SU-DHL-6 (cell line): ENCODE measurements at regions not wholly inside any gene's neighbourhood (a gene's known extent, or its start where the extent isn't known, plus 50 kb on each side); places are given as distances from the start of the nearest gene placed in this dataset.

Experiments used
- H2AFZ ChIP-seq: fragments of 200-600 bp; sonication (generic); 2 replicates; pipeline ENCODE4 v1.6.1; 2014; ENCODE audit warnings: low read depth, mild to moderate bottlenecking, moderate library complexity, mixed read lengths, antibody characterized with exemption, low read length; ENCODE audit not compliant: severe bottlenecking
- H3F3A ChIP-seq: fragments of 200-600 bp; shearing (Covaris generic); 2 replicates; pipeline ENCODE4 v1.6.0; 2016; ENCODE audit warnings: antibody characterized with exemption, mild to moderate bottlenecking; ENCODE audit not compliant: insufficient read depth
- H3K27ac ChIP-seq: fragments of 200-600 bp; sonication (generic); 2 replicates; pipeline ENCODE4 v1.5.1; 2016; ENCODE audit warnings: low read depth, mild to moderate bottlenecking, low read length, moderate library complexity, mixed read lengths
- H3K27me3 ChIP-seq: fragments of 200-600 bp; sonication (generic), shearing (Covaris generic); 2 replicates; pipeline ENCODE4 v1.6.0; 2014; ENCODE audit warnings: mild to moderate bottlenecking, low read length
- H3K36me3 ChIP-seq: fragments of 200-600 bp; sonication (generic); 2 replicates; pipeline ENCODE4 v1.6.1; 2014; ENCODE audit warnings: mild to moderate bottlenecking, low read length, mixed read lengths
- H3K4me2 ChIP-seq: fragments of 300-600, 200-600 bp; shearing (Covaris generic), sonication (generic); 2 replicates; pipeline ENCODE4 v1.6.0; 2014; ENCODE audit warnings: low read length, low read depth, mild to moderate bottlenecking; ENCODE audit not compliant: poor library complexity, severe bottlenecking
- H3K4me3 ChIP-seq: fragments of 200-600 bp; sonication (generic); 2 replicates; pipeline ENCODE4 v1.5.1; 2014; ENCODE audit warnings: antibody characterized with exemption, low read length, mild to moderate bottlenecking, mixed read lengths; ENCODE audit not compliant: insufficient read depth, poor library complexity, severe bottlenecking
- H3K79me2 ChIP-seq: fragments of 200-600 bp; sonication (generic); 2 replicates; pipeline ENCODE4 v1.6.1; 2014; ENCODE audit warnings: mild to moderate bottlenecking, low read length, moderate library complexity; ENCODE audit not compliant: insufficient read depth
- H3K9ac ChIP-seq: fragments of 200-600 bp; sonication (generic); 2 replicates; pipeline ENCODE4 v1.7.0; 2014; ENCODE audit warnings: mild to moderate bottlenecking, low read length
- H3K9me2 ChIP-seq: fragments of 200-600 bp; sonication (generic); replicated peaks from 2 replicates; pipeline ENCODE4 v1.6.1; 2014; ENCODE audit warnings: low read length; ENCODE audit not compliant: insufficient read depth
- H3K9me3 ChIP-seq: fragments of 200-600 bp; sonication (generic); 2 replicates; pipeline ENCODE4 v1.6.1; 2014; ENCODE audit warnings: low read length, mixed read lengths; ENCODE audit not compliant: insufficient read depth
- H4K20me1 ChIP-seq: fragments of 200-600 bp; sonication (generic); 2 replicates; pipeline ENCODE4 v1.6.1; 2014; ENCODE audit warnings: low read depth, mild to moderate bottlenecking, antibody characterized with exemption, low read length, moderate library complexity, mixed read lengths
- EZH2phosphoT487 ChIP-seq: fragments of 200-600 bp; sonication (generic), shearing (Covaris generic); conservative IDR thresholded peaks from 2 replicates; pipeline ENCODE4 v1.6.1; 2018; ENCODE audit warnings: mild to moderate bottlenecking, antibody characterized with exemption, low read length, moderate library complexity, mixed read lengths
- TF ChIP-seq, protein P1 (sequence below): fragments of 200-600 bp; sonication (generic); IDR thresholded peaks from one replicate; pipeline ENCODE4 v1.5.1; 2017; ENCODE audit warnings: antibody characterized with exemption, mild to moderate bottlenecking, low read length, moderate library complexity; ENCODE audit not compliant: insufficient read depth, poor library complexity, severe bottlenecking

DNA sequence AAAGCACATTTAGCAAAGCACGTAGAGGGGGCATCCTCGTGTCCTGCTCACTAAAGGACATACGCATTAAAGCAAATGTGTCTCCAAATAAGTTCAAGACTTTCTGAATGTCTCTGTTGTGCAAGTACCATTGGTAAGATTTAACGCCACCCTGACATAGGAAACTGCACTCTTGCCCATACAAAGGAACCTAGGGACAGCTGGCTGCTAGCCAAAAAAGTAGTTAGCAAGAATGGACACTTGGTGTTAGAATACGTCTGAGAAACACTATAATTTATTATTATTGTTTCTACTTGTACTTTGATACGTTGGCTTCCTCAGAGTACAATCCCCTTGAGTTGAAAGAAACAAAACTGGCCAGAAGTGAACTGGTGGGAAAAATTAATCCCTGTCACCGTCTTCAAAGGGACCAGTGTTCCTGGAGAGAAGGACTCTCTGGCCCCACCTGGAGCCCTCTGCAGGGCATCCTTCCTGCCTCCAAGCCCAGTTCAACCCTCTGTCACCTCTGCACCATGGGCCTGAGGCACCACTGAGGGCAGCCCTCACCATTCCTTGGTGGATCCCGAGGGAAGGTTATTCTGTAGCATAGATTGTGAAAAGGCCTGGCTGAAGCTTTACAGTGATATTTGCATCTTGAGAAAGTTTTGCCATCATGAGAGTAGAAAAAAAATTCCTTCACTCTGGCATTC lies 51.4 kb upstream of the APCDD1 start:
- Histone ChIP-seq H3K27ac (no peak overlapping the region), H4K20me1 (no peaks in the 10 kb centered on the region), H2AFZ (no peak overlapping the region), H3K27me3 (no peaks in the 10 kb centered on the region), H3K79me2 (no peaks in the 10 kb centered on the region), H3K4me2 (no peak overlapping the region), H3K36me3 (no peaks in the 10 kb centered on the region), H3K9ac (no peak overlapping the region), H3K9me3 (no peaks in the 10 kb centered on the region), H3F3A (no peaks in the 10 kb centered on the region), H3K9me2 (no peaks in the 10 kb centered on the region), H3K4me3 (no peak overlapping the region)
- TF ChIP-seq, protein P1, sequence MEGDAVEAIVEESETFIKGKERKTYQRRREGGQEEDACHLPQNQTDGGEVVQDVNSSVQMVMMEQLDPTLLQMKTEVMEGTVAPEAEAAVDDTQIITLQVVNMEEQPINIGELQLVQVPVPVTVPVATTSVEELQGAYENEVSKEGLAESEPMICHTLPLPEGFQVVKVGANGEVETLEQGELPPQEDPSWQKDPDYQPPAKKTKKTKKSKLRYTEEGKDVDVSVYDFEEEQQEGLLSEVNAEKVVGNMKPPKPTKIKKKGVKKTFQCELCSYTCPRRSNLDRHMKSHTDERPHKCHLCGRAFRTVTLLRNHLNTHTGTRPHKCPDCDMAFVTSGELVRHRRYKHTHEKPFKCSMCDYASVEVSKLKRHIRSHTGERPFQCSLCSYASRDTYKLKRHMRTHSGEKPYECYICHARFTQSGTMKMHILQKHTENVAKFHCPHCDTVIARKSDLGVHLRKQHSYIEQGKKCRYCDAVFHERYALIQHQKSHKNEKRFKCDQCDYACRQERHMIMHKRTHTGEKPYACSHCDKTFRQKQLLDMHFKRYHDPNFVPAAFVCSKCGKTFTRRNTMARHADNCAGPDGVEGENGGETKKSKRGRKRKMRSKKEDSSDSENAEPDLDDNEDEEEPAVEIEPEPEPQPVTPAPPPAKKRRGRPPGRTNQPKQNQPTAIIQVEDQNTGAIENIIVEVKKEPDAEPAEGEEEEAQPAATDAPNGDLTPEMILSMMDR: no peak
- TF ChIP-seq EZH2phosphoT487: no peak

DNA sequence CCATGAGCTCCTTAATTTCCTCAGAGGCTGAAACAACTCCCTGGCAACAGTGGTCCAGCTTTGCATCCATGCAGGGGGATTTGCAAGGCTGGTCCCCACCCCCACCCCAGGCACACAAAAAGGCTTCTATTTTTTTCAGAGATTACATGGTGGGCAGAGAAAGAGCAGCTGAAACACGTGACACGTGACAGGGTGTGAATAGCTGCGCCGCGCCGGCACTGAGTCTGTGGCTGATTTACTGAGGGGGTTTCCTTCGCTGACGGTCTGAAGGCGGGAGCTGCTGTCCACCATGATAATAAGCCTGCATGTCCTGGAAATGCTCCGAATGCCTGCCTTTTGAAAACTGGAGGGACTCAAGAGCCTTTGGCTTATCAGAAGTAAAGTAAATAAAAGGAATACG lies 50.7 kb upstream of the APCDD1 start:
- Histone ChIP-seq H3K27ac (no peak overlapping the region), H3K4me2 (no peak overlapping the region), H3F3A (no peaks in the 10 kb centered on the region), H3K9me3 (no peaks in the 10 kb centered on the region), H3K79me2 (no peaks in the 10 kb centered on the region), H3K4me3 (no peak overlapping the region), H3K9ac (no peak overlapping the region), H3K36me3 (no peaks in the 10 kb centered on the region), H3K27me3 (no peaks in the 10 kb centered on the region), H2AFZ (no peak overlapping the region), H4K20me1 (no peaks in the 10 kb centered on the region), H3K9me2 (no peaks in the 10 kb centered on the region)
- TF ChIP-seq EZH2phosphoT487: no peak
- TF ChIP-seq, protein P1: no peak

DNA sequence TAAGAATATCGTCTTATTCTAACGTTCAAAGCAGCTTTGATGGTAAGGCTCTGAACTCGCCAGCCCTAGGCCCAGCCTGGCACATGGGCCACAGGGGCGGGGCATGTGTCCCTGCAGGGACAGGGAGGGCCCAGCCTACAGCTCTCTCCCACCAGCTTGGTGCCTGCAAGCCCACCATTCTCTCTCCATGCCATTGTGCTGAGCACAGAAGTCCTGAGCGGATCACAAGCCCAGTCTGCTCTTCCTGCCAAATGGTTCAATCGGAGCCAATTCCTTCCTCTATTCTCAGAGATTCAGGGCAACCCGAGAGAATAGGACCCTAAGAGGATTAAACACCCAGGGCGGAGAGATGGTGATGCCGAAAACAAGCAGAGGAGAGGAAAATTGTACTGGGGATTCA lies 50.3 kb upstream of the APCDD1 start:
- Histone ChIP-seq H3K36me3 (no peaks in the 10 kb centered on the region), H3K27ac (no peak overlapping the region), H4K20me1 (no peaks in the 10 kb centered on the region), H3K9ac (no peak overlapping the region), H3K9me2 (no peaks in the 10 kb centered on the region), H3K4me2 (no peak overlapping the region), H3K9me3 (no peaks in the 10 kb centered on the region), H3F3A (no peaks in the 10 kb centered on the region), H3K4me3 (no peak overlapping the region), H3K27me3 (no peaks in the 10 kb centered on the region), H2AFZ (no peak overlapping the region), H3K79me2 (no peaks in the 10 kb centered on the region)
- TF ChIP-seq, protein P1: no peak
- TF ChIP-seq EZH2phosphoT487: no peak
